AG04449 (cell line): ENCODE measurements at regions not wholly inside any gene's neighbourhood (a gene's known extent, or its start where the extent isn't known, plus 50 kb on each side); places are given as distances from the start of the nearest gene placed in this dataset.

Experiments
- CTCF ChIA-PET: fragments of 350-600 bp; formaldehyde crosslinking; extraction: SDS; loops from one replicate; lab custom pipeline; 2021; ENCODE audit warnings: antibody characterized with exemption; lab: Yijun Ruan, JAX
- POLR2A ChIA-PET: fragments of 400-600, 350-600 bp; formaldehyde crosslinking; extraction: SDS; loops from one replicate; lab custom pipeline; 2020; ENCODE audit warnings: antibody characterized with exemption, inconsistent platforms; lab: Yijun Ruan, JAX
- DNase-seq: peaks from one replicate; pipeline ENCODE4 v3.0.0-alpha.2; 2010; ENCODE audit warnings: low read depth, low spot score
- H3K4me3 ChIP-seq: 2 replicates; pipeline ENCODE4 v1.5.1; 2011; ENCODE audit warnings: low read depth, mild to moderate bottlenecking, control low read depth, low read length
- CTCF ChIP-seq: IDR thresholded peaks from one replicate; pipeline ENCODE4 v1.5.1; 2011; ENCODE audit warnings: mild to moderate bottlenecking, moderate library complexity, low read length, control low read depth, inconsistent platforms; ENCODE audit not compliant: insufficient read depth; ENCODE audit errors: missing control alignments

- CTCF ChIA-PET = interaction anchor here (0.9 kb wide), 1 partner anchor 316 kb away, joined by 3 read pairs; no protein-coding TSS in a partner anchor
- POLR2A ChIA-PET = no interaction called here
- no peak for DNase-seq
- no peak for TF ChIP-seq CTCF
- H3K4me3 ChIP-seq = no peak overlapping the region
Measured at GRCh38 chr4:123345935-123346300, 50.7 kb upstream of the SPRY1 start.

GRCh38 chr4:123346330-123346940 lies 50.2 kb upstream of the SPRY1 start:
- ChIA-PET POLR2A (no interaction called here), CTCF (no interaction called here)
- no peak for DNase-seq
- TF ChIP-seq CTCF = no peak
- H3K4me3 ChIP-seq = no peak overlapping the region
